Heart left ventricle (tissue), 13 donors: ENCODE measurements at regions not wholly inside any gene's neighbourhood (a gene's known extent, or its start where the extent isn't known, plus 50 kb on each side); places are given as distances from the start of the nearest gene placed in this dataset.

ENCODE experiments used
- CTCF ChIP-seq, 12 donors: fragments of 200-600 bp; sonication (generic) in 4 of 12; IDR thresholded peaks; one replicate each; pipeline versions ENCODE4 v1.5.0 to v1.8.0; 2018 to 2022; ENCODE audit warnings: antibody characterized with exemption in 12 of 12, mild to moderate bottlenecking in 5 of 12
- POLR2A ChIP-seq, 2 donors: fragments of 450-650 bp; IDR thresholded peaks; one replicate each; pipeline ENCODE4 v1.6.1; 2017; ENCODE audit warnings: antibody characterized with exemption in 2 of 2, mild to moderate bottlenecking in 2 of 2, moderate library complexity in 2 of 2
- donor health status: ischemic (EF 13 %, LVEDD 7.1; RV severe dilation, severe dysfunction).
- donor health status: DM: no; HTN: yes; CAD: no.
- donor health status: DM: no; HTN: no; CAD: no.
- donor health status: ischemic (EF 25% LVEDD 6.9; RV normal size, moderate dysfunction).
- donor health status: ischemic (EF 25% LVEDD 5.7; RV mildly dilated, moderate dysfunction).
- donor health status: ischemic (EF 35%, LVEDD 5.7; RV mildly dilated, moderate dysfunction).
- donor health status: nonischemic (EF 11% LVEDD 7.7; RV severe dilation, severe dysfunction).
- donor health status: DM: yes; HTN: yes; CAD: no.
- donor health status: PGD.
- donor health status: ischemic (EF 29% LVEDD 5.4; RV normal size, mild dysfunction).
- donor health status: nonischemic (EF 23%, LVEDD 6.1; RV moderate dilation, normal function).

GRCh38 chr3:99541181-99541580 is 97.2 kb upstream of the COL8A1 start:
- TF ChIP-seq CTCF (IDR thresholded peaks at IDR 0.05) (no peak), POLR2A (IDR thresholded peaks at IDR 0.05) (no peak)
